ENCODE measurements at regions not wholly inside any gene's neighbourhood (a gene's known extent, or its start where the extent isn't known, plus 50 kb on each side); places are given as distances from the start of the nearest gene placed in this dataset.

DNA sequence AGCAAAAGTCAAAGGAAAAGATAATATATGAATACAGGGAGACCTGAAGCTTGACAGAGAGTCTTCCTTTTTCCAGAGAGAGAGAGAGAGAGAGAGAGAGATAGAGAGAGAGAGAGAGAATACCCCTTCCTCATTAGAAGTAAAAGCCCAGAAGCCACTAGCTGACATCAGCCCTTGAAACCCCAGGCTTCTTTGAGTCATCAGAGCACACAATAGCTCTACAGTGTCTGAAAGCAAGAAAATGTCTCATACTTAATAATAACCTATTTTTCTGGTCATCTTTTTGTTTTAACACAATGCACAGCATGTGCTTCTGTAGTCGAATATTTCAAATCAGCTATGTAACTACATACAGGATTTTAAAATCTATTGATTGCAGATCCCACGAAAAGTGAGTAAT lies 109.2 kb upstream of the NANOGP8 start:
- Histone ChIP-seq H3K9ac (ENCODE audit: low read depth, low read length) (no peak overlapping the region), H3K27me3 (ENCODE audit: control insufficient read depth, insufficient read depth, low read length) (no peaks in the 10 kb centered on the region), H3K14ac (replicated peaks; ENCODE audit: low read depth, low read length) (no peak overlapping the region), H3K56ac (ENCODE audit: extremely low read depth, insufficient read depth, low read length) (no peak overlapping the region), H3K9me3 (ENCODE audit: control insufficient read depth, insufficient read depth, low read length) (peaks cover 3% of the 10 kb centered on the region), H3K9me1 (ENCODE audit: insufficient read depth, low read length) (no peaks in the 10 kb centered on the region), H2BK20ac (ENCODE audit: low read depth, low read length) (no peak overlapping the region), H3K4me3 (ENCODE audit: insufficient read depth, low read depth, low read length) (no peak overlapping the region), H4K20me1 (ENCODE audit: insufficient read depth, low read length) (no peaks in the 10 kb centered on the region), H3K4me2 (ENCODE audit: low read depth, low read length) (no peak overlapping the region), H4K91ac (ENCODE audit: insufficient read depth, low read depth, low read length) (no peak overlapping the region), H2BK15ac (ENCODE audit: low read depth, low read length) (no peak overlapping the region), H2AK5ac (ENCODE audit: low read depth, low read length) (no peak overlapping the region), H3K18ac (ENCODE audit: low read depth, low read length) (no peak overlapping the region), H3K4ac (ENCODE audit: low read depth, low read length) (no peak overlapping the region), H3K36me3 (ENCODE audit: control insufficient read depth, insufficient read depth, low read length) (no peaks in the 10 kb centered on the region), H2BK5ac (ENCODE audit: low read depth, low read length, poor library complexity, severe bottlenecking) (no peak overlapping the region), H2AK9ac (replicated peaks; ENCODE audit: low read depth, low read length, poor library complexity) (no peak overlapping the region), H3K23ac (ENCODE audit: low read depth, low read length) (no peak overlapping the region), H2AFZ (replicated peaks; ENCODE audit: low read length, poor library complexity) (no peak overlapping the region), H3K4me1 (ENCODE audit: control insufficient read depth, insufficient read depth, low read length) (no peaks in the 10 kb centered on the region), H3K27ac (ENCODE audit: insufficient read depth, low read length) (no peak overlapping the region), H4K5ac (ENCODE audit: low read depth, low read length) (no peak overlapping the region), H3K79me1 (ENCODE audit: low read depth in 1 of 2, low read length in 2 of 2) (no peaks in the 10 kb centered on the region), H2BK120ac (ENCODE audit: low read depth, low read length) (no peak overlapping the region), H4K8ac (ENCODE audit: low read depth in 2 of 2, low read length in 2 of 2) (no peak overlapping the region)
- DNase-seq (peak; percentile 45), ATAC-seq (ENCODE audit: low read depth) (no peak; the same call in 1 of the 2 replicates)
- ChIA-PET CTCF (no interaction called here), POLR2A (ENCODE audit: unreplicated experiment) (no interaction called here)
- WGBS, 2 experiments (ENCODE audit: extremely low coverage in 2 of 2, insufficient read length in 1 of 2), result no CpG with 5 or more reads among the region's 2 CpGs
- intact Hi-C loops (cut with micrococcal nuclease) (no loop called here), in situ Hi-C loops (cut with MboI; ENCODE audit: low sequenced_read_pairs) (no loop called here), dilution Hi-C loops (cut with HindIII; ENCODE audit: low sequenced_read_pairs, unreplicated experiment) (no loop called here)
- no TSS peak for BruUV-seq (replicated peaks)
- TF ChIP-seq, protein P1, sequence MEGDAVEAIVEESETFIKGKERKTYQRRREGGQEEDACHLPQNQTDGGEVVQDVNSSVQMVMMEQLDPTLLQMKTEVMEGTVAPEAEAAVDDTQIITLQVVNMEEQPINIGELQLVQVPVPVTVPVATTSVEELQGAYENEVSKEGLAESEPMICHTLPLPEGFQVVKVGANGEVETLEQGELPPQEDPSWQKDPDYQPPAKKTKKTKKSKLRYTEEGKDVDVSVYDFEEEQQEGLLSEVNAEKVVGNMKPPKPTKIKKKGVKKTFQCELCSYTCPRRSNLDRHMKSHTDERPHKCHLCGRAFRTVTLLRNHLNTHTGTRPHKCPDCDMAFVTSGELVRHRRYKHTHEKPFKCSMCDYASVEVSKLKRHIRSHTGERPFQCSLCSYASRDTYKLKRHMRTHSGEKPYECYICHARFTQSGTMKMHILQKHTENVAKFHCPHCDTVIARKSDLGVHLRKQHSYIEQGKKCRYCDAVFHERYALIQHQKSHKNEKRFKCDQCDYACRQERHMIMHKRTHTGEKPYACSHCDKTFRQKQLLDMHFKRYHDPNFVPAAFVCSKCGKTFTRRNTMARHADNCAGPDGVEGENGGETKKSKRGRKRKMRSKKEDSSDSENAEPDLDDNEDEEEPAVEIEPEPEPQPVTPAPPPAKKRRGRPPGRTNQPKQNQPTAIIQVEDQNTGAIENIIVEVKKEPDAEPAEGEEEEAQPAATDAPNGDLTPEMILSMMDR (conservative IDR thresholded peaks at IDR 0.05; ENCODE audit: low read depth, low read length), result no peak
- TF ChIP-seq RFX5 (IDR thresholded peaks at IDR 0.05; ENCODE audit: low read depth, low read length), result no peak
- TF ChIP-seq POLR2A (IDR thresholded peaks at IDR 0.05; ENCODE audit: low read depth, low read length), result no peak
